Gastrocnemius medialis (tissue), 4 donors: ENCODE measurements at regions not wholly inside any gene's neighbourhood (a gene's known extent, or its start where the extent isn't known, plus 50 kb on each side); places are given as distances from the start of the nearest gene placed in this dataset.

Experiments
- POLR2A ChIP-seq, 2 donors: fragments of 450-650 bp; IDR thresholded peaks; one replicate each; pipeline ENCODE4 v1.6.1; 2017; ENCODE audit warnings: antibody characterized with exemption in 2 of 2, mild to moderate bottlenecking in 2 of 2, moderate library complexity in 2 of 2
- TF ChIP-seq, protein P1 (sequence below), 5 experiments: fragments of 450-650 bp in 3 of 5; fragments of 200-600 bp in 2 of 5; sonication (generic) in 2 of 5; IDR thresholded peaks in 4 of 5; conservative IDR thresholded peaks in 1 of 5; 1 replicate in 4 of 5; 2 replicates in 1 of 5; pipeline ENCODE4 v1.5.1; 2016 to 2019; ENCODE audit warnings: antibody characterized with exemption in 5 of 5, mild to moderate bottlenecking in 3 of 5, moderate library complexity in 3 of 5

DNA sequence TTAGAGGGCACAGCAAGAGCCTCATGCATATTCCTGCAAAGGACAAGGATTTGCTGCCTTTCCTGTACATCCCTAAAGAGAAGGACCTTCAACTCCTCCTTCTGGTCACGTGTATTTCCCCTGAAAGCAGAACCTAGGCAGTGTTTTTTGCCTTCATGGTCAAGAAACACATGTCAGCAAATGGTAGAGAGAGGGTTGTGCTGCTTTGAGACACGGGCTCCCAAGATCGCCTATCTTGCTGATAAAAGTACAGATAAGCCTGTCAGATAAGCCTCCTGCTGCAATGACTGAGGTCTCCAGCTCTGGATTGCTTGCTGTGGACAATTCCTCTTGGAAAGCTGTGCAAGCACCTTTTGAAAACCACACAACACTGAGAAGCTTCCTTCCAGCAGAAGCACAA, 580.8 kb downstream of the CBLN4 start:
- TF ChIP-seq, protein P1, sequence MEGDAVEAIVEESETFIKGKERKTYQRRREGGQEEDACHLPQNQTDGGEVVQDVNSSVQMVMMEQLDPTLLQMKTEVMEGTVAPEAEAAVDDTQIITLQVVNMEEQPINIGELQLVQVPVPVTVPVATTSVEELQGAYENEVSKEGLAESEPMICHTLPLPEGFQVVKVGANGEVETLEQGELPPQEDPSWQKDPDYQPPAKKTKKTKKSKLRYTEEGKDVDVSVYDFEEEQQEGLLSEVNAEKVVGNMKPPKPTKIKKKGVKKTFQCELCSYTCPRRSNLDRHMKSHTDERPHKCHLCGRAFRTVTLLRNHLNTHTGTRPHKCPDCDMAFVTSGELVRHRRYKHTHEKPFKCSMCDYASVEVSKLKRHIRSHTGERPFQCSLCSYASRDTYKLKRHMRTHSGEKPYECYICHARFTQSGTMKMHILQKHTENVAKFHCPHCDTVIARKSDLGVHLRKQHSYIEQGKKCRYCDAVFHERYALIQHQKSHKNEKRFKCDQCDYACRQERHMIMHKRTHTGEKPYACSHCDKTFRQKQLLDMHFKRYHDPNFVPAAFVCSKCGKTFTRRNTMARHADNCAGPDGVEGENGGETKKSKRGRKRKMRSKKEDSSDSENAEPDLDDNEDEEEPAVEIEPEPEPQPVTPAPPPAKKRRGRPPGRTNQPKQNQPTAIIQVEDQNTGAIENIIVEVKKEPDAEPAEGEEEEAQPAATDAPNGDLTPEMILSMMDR (IDR thresholded peaks at IDR 0.05 in 4 of 5, conservative IDR thresholded peaks at IDR 0.05 in 1 of 5), result no peak
- TF ChIP-seq POLR2A (IDR thresholded peaks at IDR 0.05), result no peak
